NCI-H2196 treated with DMSO at 0.1 percent for 48 hours (cell line): ENCODE measurements at regions not wholly inside any gene's neighbourhood (a gene's known extent, or its start where the extent isn't known, plus 50 kb on each side); places are given as distances from the start of the nearest gene placed in this dataset.

Experiments used
- DNase-seq: peaks from one replicate; lab custom pipeline; 2025; ENCODE audit not compliant: unreplicated experiment; lab: John Stamatoyannopoulos, UW

- DNase-seq: no peak
Measured at GRCh38 chr3:36248374-36248773, 131.9 kb upstream of the STAC start.

- DNase-seq: no peak
Measured at GRCh38 chr3:36250191-36250590, 130.1 kb upstream of the STAC start.

- no peak for DNase-seq
Measured at GRCh38 chr3:36257158-36257852, 123.0 kb upstream of the STAC start.

GRCh38 chr3:36258421-36258820, 121.9 kb upstream of the STAC start:
- no peak for DNase-seq

GRCh38 chr3:36259580-36259979, 120.7 kb upstream of the STAC start:
- DNase-seq: no peak

- no peak for DNase-seq
Measured at GRCh38 chr3:36269274-36269673, 111.0 kb upstream of the STAC start.

GRCh38 chr3:36282766-36283165, 97.5 kb upstream of the STAC start:
- no peak for DNase-seq

GRCh38 chr3:36295296-36295695, 85.0 kb upstream of the STAC start:
- no peak for DNase-seq

GRCh38 chr3:36297195-36297594, 83.1 kb upstream of the STAC start:
- DNase-seq: no peak

GRCh38 chr3:36298188-36298587, 82.1 kb upstream of the STAC start:
- no peak for DNase-seq

GRCh38 chr3:36302158-36302509, 78.2 kb upstream of the STAC start:
- no peak for DNase-seq

GRCh38 chr3:36302626-36303025, 77.7 kb upstream of the STAC start:
- no peak for DNase-seq

- DNase-seq: no peak
Measured at GRCh38 chr3:36303286-36303685, 77.0 kb upstream of the STAC start.

- DNase-seq: no peak
Measured at GRCh38 chr3:36305929-36306520, 74.3 kb upstream of the STAC start.

- DNase-seq: no peak
Measured at GRCh38 chr3:36309092-36309491, 71.2 kb upstream of the STAC start.

- no peak for DNase-seq
Measured at GRCh38 chr3:36312351-36312750, 68.0 kb upstream of the STAC start.

- no peak for DNase-seq
Measured at GRCh38 chr3:36317915-36318314, 62.4 kb upstream of the STAC start.

GRCh38 chr3:36318621-36319200, 61.6 kb upstream of the STAC start:
- no peak for DNase-seq

- DNase-seq: no peak
Measured at GRCh38 chr3:36319680-36320079, 60.6 kb upstream of the STAC start.
